Chondrocyte (in vitro differentiated cells): ENCODE measurements at regions not wholly inside any gene's neighbourhood (a gene's known extent, or its start where the extent isn't known, plus 50 kb on each side); places are given as distances from the start of the nearest gene placed in this dataset.

Experiments
- DNase-seq: peaks from one replicate; pipeline ENCODE4 v3.0.0; 2021; ENCODE audit warnings: mixed read lengths, low spot score
- H3K27ac Mint-ChIP-seq: one replicate; pipeline ENCODE4 v1.8.0; 2021; ENCODE audit warnings: mild to moderate bottlenecking, moderate library complexity, mixed read lengths; ENCODE audit not compliant: unreplicated experiment
- H3K27me3 Mint-ChIP-seq: 2 replicates; pipeline ENCODE4 v1.8.0; 2021; ENCODE audit warnings: low read depth, mixed read lengths
- H3K36me3 Mint-ChIP-seq: 2 replicates; pipeline ENCODE4 v1.8.0; 2021; ENCODE audit warnings: low read depth, mixed read lengths
- H3K4me1 Mint-ChIP-seq: 2 replicates; pipeline ENCODE4 v1.8.0; 2021; ENCODE audit warnings: low read depth, mild to moderate bottlenecking, mixed read lengths
- H3K4me3 Mint-ChIP-seq: one replicate; pipeline ENCODE4 v1.8.0; 2021; ENCODE audit warnings: mild to moderate bottlenecking, moderate library complexity, mixed read lengths; ENCODE audit not compliant: unreplicated experiment
- H3K9me3 Mint-ChIP-seq: 2 replicates; pipeline ENCODE4 v1.8.0; 2021; ENCODE audit warnings: low read depth, mixed read lengths
- TF ChIP-seq, protein P1 (sequence below): fragments of 200-600 bp; sonication (generic); IDR thresholded peaks from 2 replicates; pipeline ENCODE4 v1.5.0; 2021; ENCODE audit warnings: antibody characterized with exemption, mild to moderate bottlenecking, moderate library complexity

DNA sequence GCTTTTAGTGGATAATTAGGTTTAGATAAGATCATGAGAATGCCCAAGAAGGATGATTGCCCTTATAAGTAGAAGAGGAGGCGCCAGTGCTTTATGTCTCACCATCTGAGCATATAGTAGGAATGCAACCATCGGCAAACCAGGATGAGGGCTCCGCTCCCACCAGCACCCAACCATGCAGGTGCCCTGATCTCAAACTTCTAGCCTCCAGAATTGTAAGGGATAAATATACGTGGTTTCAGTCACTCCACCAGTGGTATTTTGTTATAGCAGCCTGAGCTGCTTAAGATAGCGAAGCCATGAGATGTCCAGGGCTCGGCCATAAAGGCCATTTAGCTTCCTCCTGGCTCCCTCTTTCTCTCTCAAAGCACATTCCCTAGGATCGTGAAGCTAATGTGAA is 413.9 kb downstream of the MZT1 start:
- no peaks in the 10 kb centered on the region for H3K9me3 Mint-ChIP-seq
- H3K27ac Mint-ChIP-seq, result no peak overlapping the region
- TF ChIP-seq, protein P1, sequence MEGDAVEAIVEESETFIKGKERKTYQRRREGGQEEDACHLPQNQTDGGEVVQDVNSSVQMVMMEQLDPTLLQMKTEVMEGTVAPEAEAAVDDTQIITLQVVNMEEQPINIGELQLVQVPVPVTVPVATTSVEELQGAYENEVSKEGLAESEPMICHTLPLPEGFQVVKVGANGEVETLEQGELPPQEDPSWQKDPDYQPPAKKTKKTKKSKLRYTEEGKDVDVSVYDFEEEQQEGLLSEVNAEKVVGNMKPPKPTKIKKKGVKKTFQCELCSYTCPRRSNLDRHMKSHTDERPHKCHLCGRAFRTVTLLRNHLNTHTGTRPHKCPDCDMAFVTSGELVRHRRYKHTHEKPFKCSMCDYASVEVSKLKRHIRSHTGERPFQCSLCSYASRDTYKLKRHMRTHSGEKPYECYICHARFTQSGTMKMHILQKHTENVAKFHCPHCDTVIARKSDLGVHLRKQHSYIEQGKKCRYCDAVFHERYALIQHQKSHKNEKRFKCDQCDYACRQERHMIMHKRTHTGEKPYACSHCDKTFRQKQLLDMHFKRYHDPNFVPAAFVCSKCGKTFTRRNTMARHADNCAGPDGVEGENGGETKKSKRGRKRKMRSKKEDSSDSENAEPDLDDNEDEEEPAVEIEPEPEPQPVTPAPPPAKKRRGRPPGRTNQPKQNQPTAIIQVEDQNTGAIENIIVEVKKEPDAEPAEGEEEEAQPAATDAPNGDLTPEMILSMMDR, result no peak
- no peaks in the 10 kb centered on the region for H3K36me3 Mint-ChIP-seq
- DNase-seq, result no peak
- H3K27me3 Mint-ChIP-seq, result peaks cover 5% of the 10 kb centered on the region
- no peak overlapping the region for H3K4me3 Mint-ChIP-seq
- no peaks in the 10 kb centered on the region for H3K4me1 Mint-ChIP-seq

- peaks cover 12% of the 10 kb centered on the region for H3K4me1 Mint-ChIP-seq
- H3K4me3 Mint-ChIP-seq, result no peak overlapping the region
- DNase-seq, result no peak
- no peaks in the 10 kb centered on the region for H3K27me3 Mint-ChIP-seq
- no peaks in the 10 kb centered on the region for H3K36me3 Mint-ChIP-seq
- H3K27ac Mint-ChIP-seq, result no peak overlapping the region
- TF ChIP-seq, protein P1, result no peak
- H3K9me3 Mint-ChIP-seq, result peaks cover 5% of the 10 kb centered on the region
Observed at GRCh38 chr13:72303941-72304746, 423.3 kb downstream of the MZT1 start.

GRCh38 chr13:72296246-72296645 is 429.2 kb upstream of the DACH1 start:
- no peaks in the 10 kb centered on the region for H3K27me3 Mint-ChIP-seq
- H3K36me3 Mint-ChIP-seq, result no peaks in the 10 kb centered on the region
- H3K4me3 Mint-ChIP-seq, result no peak overlapping the region
- H3K27ac Mint-ChIP-seq, result no peak overlapping the region
- DNase-seq, result no peak
- TF ChIP-seq, protein P1, result no peak
- H3K9me3 Mint-ChIP-seq, result no peaks in the 10 kb centered on the region
- peaks cover 23% of the 10 kb centered on the region for H3K4me1 Mint-ChIP-seq

DNA sequence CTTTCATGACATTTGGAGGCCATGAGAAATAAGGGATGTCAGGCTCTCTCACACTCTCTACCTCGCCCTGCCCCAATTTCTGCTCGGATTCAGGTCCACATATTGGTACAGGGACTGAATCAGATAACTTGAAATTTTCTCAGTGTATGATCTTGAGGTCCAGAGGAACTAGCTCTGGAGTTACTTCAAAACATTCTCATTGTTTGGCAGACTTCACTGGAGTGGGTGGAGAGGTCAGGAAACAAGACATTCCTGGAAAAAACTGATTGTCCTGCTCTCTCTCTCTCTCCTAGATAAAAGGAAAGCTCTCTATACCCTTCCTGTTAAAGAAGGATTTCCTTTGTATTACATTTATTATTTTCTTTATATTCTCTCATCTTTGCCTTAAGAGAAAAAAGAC is 428.1 kb upstream of the DACH1 start:
- Mint-ChIP-seq H3K4me3 (no peak overlapping the region), H3K36me3 (no peaks in the 10 kb centered on the region), H3K27ac (no peak overlapping the region), H3K27me3 (no peaks in the 10 kb centered on the region), H3K4me1 (peaks cover 28% of the 10 kb centered on the region), H3K9me3 (no peaks in the 10 kb centered on the region)
- DNase-seq, result no peak
- TF ChIP-seq, protein P1, result no peak

DNA sequence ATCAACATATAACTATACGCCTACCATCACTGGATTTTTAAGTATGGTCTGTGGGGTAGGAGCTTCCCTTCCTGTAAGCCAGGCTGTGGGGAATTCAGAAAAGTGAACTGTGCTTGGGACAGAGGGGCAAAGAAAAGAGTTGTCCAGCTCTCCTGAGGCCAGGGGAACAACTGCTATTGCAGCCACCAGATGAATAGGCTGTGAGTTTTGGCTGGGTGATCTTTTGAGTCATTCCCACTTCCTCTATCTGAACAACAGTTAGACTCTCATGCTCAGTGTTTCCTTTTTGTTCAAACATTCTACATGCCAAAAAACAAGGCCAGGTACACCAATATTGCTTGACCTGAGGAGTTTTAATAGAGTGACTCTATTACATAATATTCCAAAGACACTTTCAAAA is 426.2 kb upstream of the DACH1 start:
- H3K27ac Mint-ChIP-seq, result no peak overlapping the region
- H3K27me3 Mint-ChIP-seq, result no peaks in the 10 kb centered on the region
- no peak for DNase-seq
- TF ChIP-seq, protein P1, result no peak
- peaks cover 28% of the 10 kb centered on the region for H3K4me1 Mint-ChIP-seq
- peaks cover 3% of the 10 kb centered on the region for H3K9me3 Mint-ChIP-seq
- no peak overlapping the region for H3K4me3 Mint-ChIP-seq
- peaks cover 2% of the 10 kb centered on the region for H3K36me3 Mint-ChIP-seq
